ENCODE measurements at regions not wholly inside any gene's neighbourhood (a gene's known extent, or its start where the extent isn't known, plus 50 kb on each side); places are given as distances from the start of the nearest gene placed in this dataset.

- in situ Hi-C loops (cut with MboI; ENCODE audit: low sequenced_read_pairs), result no loop called here
These were observed 218.7 kb upstream of the TBX3 start for GRCh38 chr12:114902665-114903064.

- in situ Hi-C loops (cut with MboI; ENCODE audit: low sequenced_read_pairs), result no loop called here
These were observed 217.3 kb upstream of the TBX3 start for GRCh38 chr12:114901316-114901715.

- in situ Hi-C loops (cut with MboI; ENCODE audit: low sequenced_read_pairs), result no loop called here
These were observed 214.2 kb upstream of the TBX3 start for GRCh38 chr12:114898159-114898558.

GRCh38 chr12:114895827-114896226 is 211.9 kb upstream of the TBX3 start:
- in situ Hi-C loops (cut with MboI; ENCODE audit: low sequenced_read_pairs), result no loop called here

- in situ Hi-C loops (cut with MboI; ENCODE audit: low sequenced_read_pairs), result no loop called here
These were observed 211.1 kb upstream of the TBX3 start for GRCh38 chr12:114895081-114895480.

- in situ Hi-C loops (cut with MboI; ENCODE audit: low sequenced_read_pairs), result no loop called here
These were observed 210.1 kb upstream of the TBX3 start for GRCh38 chr12:114894076-114894475.

GRCh38 chr12:114888928-114889584 is 205.1 kb upstream of the TBX3 start:
- in situ Hi-C loops (cut with MboI; ENCODE audit: low sequenced_read_pairs), result no loop called here

GRCh38 chr12:114888448-114888847 is 204.5 kb upstream of the TBX3 start:
- in situ Hi-C loops (cut with MboI; ENCODE audit: low sequenced_read_pairs), result no loop called here

- in situ Hi-C loops (cut with MboI; ENCODE audit: low sequenced_read_pairs), result no loop called here
These were observed 201.5 kb upstream of the TBX3 start for GRCh38 chr12:114885501-114885900.

GRCh38 chr12:114884575-114884974 is 200.6 kb upstream of the TBX3 start:
- in situ Hi-C loops (cut with MboI; ENCODE audit: low sequenced_read_pairs), result no loop called here

- in situ Hi-C loops (cut with MboI; ENCODE audit: low sequenced_read_pairs), result no loop called here
These were observed 198.1 kb upstream of the TBX3 start for GRCh38 chr12:114882083-114882482.

- in situ Hi-C loops (cut with MboI; ENCODE audit: low sequenced_read_pairs), result no loop called here
These were observed 195.4 kb upstream of the TBX3 start for GRCh38 chr12:114879354-114879753.

- in situ Hi-C loops (cut with MboI; ENCODE audit: low sequenced_read_pairs), result no loop called here
These were observed 194.8 kb upstream of the TBX3 start for GRCh38 chr12:114878781-114879180.

- in situ Hi-C loops (cut with MboI; ENCODE audit: low sequenced_read_pairs), result no loop called here
These were observed 193.1 kb upstream of the TBX3 start for GRCh38 chr12:114876968-114877680.

- in situ Hi-C loops (cut with MboI; ENCODE audit: low sequenced_read_pairs), result no loop called here
These were observed 191.3 kb upstream of the TBX3 start for GRCh38 chr12:114875313-114875712.

- in situ Hi-C loops (cut with MboI; ENCODE audit: low sequenced_read_pairs), result no loop called here
These were observed 189.7 kb upstream of the TBX3 start for GRCh38 chr12:114873656-114874055.

GRCh38 chr12:114868995-114869834 is 185.2 kb upstream of the TBX3 start:
- in situ Hi-C loops (cut with MboI; ENCODE audit: low sequenced_read_pairs), result no loop called here

- in situ Hi-C loops (cut with MboI; ENCODE audit: low sequenced_read_pairs), result no loop called here
These were observed 182.4 kb upstream of the TBX3 start for GRCh38 chr12:114866331-114866730.

GRCh38 chr12:114864837-114865551 is 181.0 kb upstream of the TBX3 start:
- in situ Hi-C loops (cut with MboI; ENCODE audit: low sequenced_read_pairs), result no loop called here

- in situ Hi-C loops (cut with MboI; ENCODE audit: low sequenced_read_pairs), result no loop called here
These were observed 179.9 kb upstream of the TBX3 start for GRCh38 chr12:114863911-114864310.

GRCh38 chr12:114860969-114861368 is 177.0 kb upstream of the TBX3 start:
- in situ Hi-C loops (cut with MboI; ENCODE audit: low sequenced_read_pairs), result no loop called here

Measured in HL-60/S4 (cell line).